Caco-2 (cell line): ENCODE measurements at regions not wholly inside any gene's neighbourhood (a gene's known extent, or its start where the extent isn't known, plus 50 kb on each side); places are given as distances from the start of the nearest gene placed in this dataset.
"Not testable (repeated sequence)": the region's sequence is repeated elsewhere in the genome, so short reads cannot be mapped to it uniquely, and the experiment has no call there.

Experiments used
- BruUV-seq: library from RNA; stranded (reverse); fragments of 400-500 nt; replicated peaks from 2 replicates; lab custom pipeline; 2021; lab: Mats Ljungman, UMichigan
- CTCF ChIA-PET: fragments of 300-600 bp; sonication (Branson Sonifier 250); formaldehyde crosslinking; loops from one replicate; lab custom pipeline; 2022; ENCODE audit warnings: antibody characterized with exemption; lab: Charles Lee
- POLR2A ChIA-PET: fragments of 300-600 bp; sonication (Branson Sonifier 250); formaldehyde crosslinking; loops from one replicate; lab custom pipeline; 2022; ENCODE audit warnings: antibody characterized with exemption; lab: Charles Lee
- DNase-seq, 2 experiments: peaks; one replicate each; pipeline versions ENCODE4 v3.0.0 to v3.0.0-alpha.2; 2020 to 2022
- H3K27me3 ChIP-seq: replicated peaks from 2 replicates; pipeline ENCODE4 v1.6.0; 2011; ENCODE audit warnings: low read length; ENCODE audit not compliant: control insufficient read depth, insufficient read depth
- H3K36me3 ChIP-seq: 2 replicates; pipeline ENCODE4 v1.5.1; 2011; ENCODE audit warnings: low read length; ENCODE audit not compliant: control insufficient read depth, insufficient read depth
- H3K4me1 ChIP-seq: fragments of 250-450 bp; sonication (Bioruptor Pico); 2 replicates; pipeline ENCODE4 v1.5.1; 2020; ENCODE audit warnings: mild to moderate bottlenecking
- H3K4me3 ChIP-seq: 2 replicates; pipeline ENCODE4 v1.5.1; 2011; ENCODE audit warnings: low read depth, mild to moderate bottlenecking, control low read depth, low read length
- H3K9me3 ChIP-seq: fragments of 250-450 bp; sonication (Bioruptor Pico); 2 replicates; pipeline ENCODE4 v1.5.1; 2020; ENCODE audit warnings: mild to moderate bottlenecking, moderate library complexity
- H3K27ac Mint-ChIP-seq: one replicate; pipeline ENCODE4 v1.8.0; 2022; ENCODE audit warnings: mixed read lengths; ENCODE audit not compliant: unreplicated experiment
- H3K27me3 Mint-ChIP-seq: one replicate; pipeline ENCODE4 v1.8.0; 2022; ENCODE audit warnings: mixed read lengths; ENCODE audit not compliant: insufficient read depth, unreplicated experiment
- H3K36me3 Mint-ChIP-seq: one replicate; pipeline ENCODE4 v1.8.0; 2022; ENCODE audit warnings: mild to moderate bottlenecking, mixed read lengths; ENCODE audit not compliant: insufficient read depth, unreplicated experiment
- H3K4me1 Mint-ChIP-seq: one replicate; pipeline ENCODE4 v1.8.0; 2022; ENCODE audit warnings: low read depth, mixed read lengths; ENCODE audit not compliant: unreplicated experiment
- H3K4me3 Mint-ChIP-seq: one replicate; pipeline ENCODE4 v1.8.0; 2022; ENCODE audit warnings: mild to moderate bottlenecking, moderate library complexity, mixed read lengths; ENCODE audit not compliant: unreplicated experiment
- H3K9me3 Mint-ChIP-seq: one replicate; pipeline ENCODE4 v1.8.0; 2022; ENCODE audit warnings: mixed read lengths; ENCODE audit not compliant: unreplicated experiment
- CTCF ChIP-seq, 2 experiments: fragments of 200-600 bp in 1 of 2; IDR thresholded peaks; 1 replicate in 1 of 2; 2 replicates in 1 of 2; pipeline versions ENCODE4 v1.5.1 to v1.8.0; 2011 to 2022; ENCODE audit warnings: antibody characterized with exemption in 1 of 2, control low read depth in 1 of 2, inconsistent platforms in 1 of 2, low read depth in 1 of 2, low read length in 1 of 2, mild to moderate bottlenecking in 1 of 2, moderate library complexity in 1 of 2; ENCODE audit not compliant: insufficient read depth in 1 of 2, severe bottlenecking in 1 of 2, unreplicated experiment in 1 of 2
- intact Hi-C: fragments of 100-400 bp; cut with micrococcal nuclease; formaldehyde crosslinking; loops from one replicate; pipeline ENCODE4 v1.10.0; 2022; ENCODE audit not compliant: unreplicated experiment

GRCh38 chr12:60760965-60761364, 1165.1 kb downstream of the SLC16A7 start:
- H3K27ac Mint-ChIP-seq = no peak overlapping the region
- ChIA-PET CTCF (no interaction called here), POLR2A (no interaction called here)
- no peaks in the 10 kb centered on the region for H3K36me3 Mint-ChIP-seq
- Histone ChIP-seq H3K36me3 (no peaks in the 10 kb centered on the region), H3K4me3 (no peak overlapping the region), H3K27me3 (no peaks in the 10 kb centered on the region), H3K9me3 (no peaks in the 10 kb centered on the region), H3K4me1 (no peaks in the 10 kb centered on the region)
- H3K27me3 Mint-ChIP-seq = no peaks in the 10 kb centered on the region
- no peak for DNase-seq
- intact Hi-C loops = no loop called here
- no TSS peak for BruUV-seq
- no peaks in the 10 kb centered on the region for H3K4me1 Mint-ChIP-seq
- no peak overlapping the region for H3K4me3 Mint-ChIP-seq
- H3K9me3 Mint-ChIP-seq = no peaks in the 10 kb centered on the region
- no peak for TF ChIP-seq CTCF (IDR thresholded peaks at IDR 0.05; ENCODE audit: insufficient read depth in 1 of 2, low read depth in 1 of 2, low read length in 1 of 2, severe bottlenecking in 1 of 2, unreplicated experiment in 1 of 2)

GRCh38 chr12:60801166-60801565, 1205.3 kb downstream of the SLC16A7 start:
- CTCF ChIA-PET, H3K9me3 Mint-ChIP-seq, intact Hi-C loops, H3K4me3 ChIP-seq, H3K27me3 Mint-ChIP-seq, H3K9me3 ChIP-seq, H3K36me3 ChIP-seq, POLR2A ChIA-PET, H3K4me3 Mint-ChIP-seq, H3K36me3 Mint-ChIP-seq, DNase-seq, BruUV-seq, H3K4me1 ChIP-seq, H3K4me1 Mint-ChIP-seq, H3K27me3 ChIP-seq: not testable (repeated sequence)
- peak overlapping the region; percentile 48 for H3K27ac Mint-ChIP-seq

GRCh38 chr12:60803147-60803546, 1207.3 kb downstream of the SLC16A7 start:
- H3K4me3 Mint-ChIP-seq = no peak overlapping the region
- POLR2A ChIA-PET = no interaction called here
- no TSS peak for BruUV-seq
- TF ChIP-seq CTCF (IDR thresholded peaks at IDR 0.05; ENCODE audit: insufficient read depth in 1 of 2, low read depth in 1 of 2, low read length in 1 of 2, severe bottlenecking in 1 of 2, unreplicated experiment in 1 of 2) = no peak
- no peak overlapping the region for H3K4me3 ChIP-seq
- no peaks in the 10 kb centered on the region for H3K36me3 ChIP-seq
- peaks cover 6% of the 10 kb centered on the region; the same call in 1 of the 2 replicates for H3K4me1 ChIP-seq
- no peaks in the 10 kb centered on the region for H3K9me3 ChIP-seq
- no peaks in the 10 kb centered on the region for H3K27me3 Mint-ChIP-seq
- CTCF ChIA-PET = no interaction called here
- no peak overlapping the region for H3K27ac Mint-ChIP-seq
- no peaks in the 10 kb centered on the region for H3K9me3 Mint-ChIP-seq
- no peaks in the 10 kb centered on the region for H3K36me3 Mint-ChIP-seq
- H3K27me3 ChIP-seq = no peaks in the 10 kb centered on the region
- no peak for DNase-seq
- intact Hi-C loops = no loop called here
- H3K4me1 Mint-ChIP-seq = no peaks in the 10 kb centered on the region

- no peaks in the 10 kb centered on the region for H3K4me1 Mint-ChIP-seq
- CTCF ChIA-PET = no interaction called here
- Histone ChIP-seq H3K27me3 (no peaks in the 10 kb centered on the region), H3K4me3 (no peak overlapping the region), H3K9me3 (no peaks in the 10 kb centered on the region), H3K36me3 (no peaks in the 10 kb centered on the region), H3K4me1 (peaks cover 6% of the 10 kb centered on the region; the same call in 1 of the 2 replicates)
- DNase-seq = no peak
- no peak overlapping the region for H3K4me3 Mint-ChIP-seq
- no peak overlapping the region for H3K27ac Mint-ChIP-seq
- no peaks in the 10 kb centered on the region for H3K27me3 Mint-ChIP-seq
- no peaks in the 10 kb centered on the region for H3K9me3 Mint-ChIP-seq
- no TSS peak for BruUV-seq
- no peak for TF ChIP-seq CTCF (IDR thresholded peaks at IDR 0.05; ENCODE audit: insufficient read depth in 1 of 2, low read depth in 1 of 2, low read length in 1 of 2, severe bottlenecking in 1 of 2, unreplicated experiment in 1 of 2)
- intact Hi-C loops = no loop called here
- no peaks in the 10 kb centered on the region for H3K36me3 Mint-ChIP-seq
- POLR2A ChIA-PET = no interaction called here
Measured at GRCh38 chr12:60805364-60805763, 1209.5 kb downstream of the SLC16A7 start.
